ENCODE measurements at regions not wholly inside any gene's neighbourhood (a gene's known extent, or its start where the extent isn't known, plus 50 kb on each side); places are given as distances from the start of the nearest gene placed in this dataset.

- no peaks in the 10 kb centered on the region for H3K9me3 ChIP-seq
- WGBS, 2 donors: 92 to 93% methylated on average over 3 of the region's 3 CpGs
- H3K4me3 ChIP-seq: no peak overlapping the region
- no peak overlapping the region for H3K27ac ChIP-seq
- H3K27me3 ChIP-seq: no peaks in the 10 kb centered on the region
- TF ChIP-seq CTCF (IDR thresholded peaks at IDR 0.05): no peak
- no peak for TF ChIP-seq EP300 (IDR thresholded peaks at IDR 0.05)
- TF ChIP-seq POLR2AphosphoS5 (IDR thresholded peaks at IDR 0.05): no peak
- TF ChIP-seq POLR2A (IDR thresholded peaks at IDR 0.05): no peak
- ATAC-seq (ENCODE audit: low FRiP score in 2 of 2) (no peak), DNase-seq (no peak)
- H3K36me3 ChIP-seq: no peaks in the 10 kb centered on the region
- H3K4me1 ChIP-seq: no peaks in the 10 kb centered on the region
Measured at GRCh38 chr5:104139840-104140239, 577.3 kb upstream of the NUDT12 start.

DNA sequence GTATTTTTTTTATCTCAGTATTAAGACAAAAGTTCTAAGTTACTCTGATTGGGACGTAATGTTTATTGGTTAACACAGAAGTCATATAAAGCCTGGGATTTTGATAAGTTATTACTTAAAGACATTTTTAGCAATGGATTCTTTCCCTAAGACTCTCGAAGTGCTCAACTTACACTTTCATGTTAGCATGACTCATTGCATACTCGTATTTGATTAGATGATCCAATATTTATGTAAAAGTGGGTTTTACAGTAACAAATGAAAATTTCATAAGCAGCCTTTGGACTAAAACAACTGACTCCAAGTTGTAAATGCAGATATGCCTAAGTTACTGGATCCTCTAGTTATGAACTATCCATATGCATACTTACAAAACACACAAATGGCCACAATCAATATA is 567.7 kb upstream of the NUDT12 start:
- ATAC-seq (ENCODE audit: low FRiP score in 2 of 2) (no peak), DNase-seq (no peak)
- Histone ChIP-seq H3K36me3 (no peaks in the 10 kb centered on the region), H3K4me1 (no peaks in the 10 kb centered on the region), H3K4me3 (no peak overlapping the region), H3K9me3 (peaks cover 0 to 6% (median 3%) of the 10 kb centered on the region in 4 donors), H3K27me3 (no peaks in the 10 kb centered on the region), H3K27ac (no peak overlapping the region)
- 78 to 84% methylated on average over 3 of the region's 3 CpGs for WGBS, 2 donors
- no peak for TF ChIP-seq POLR2AphosphoS5 (IDR thresholded peaks at IDR 0.05)
- TF ChIP-seq POLR2A (IDR thresholded peaks at IDR 0.05): no peak
- no peak for TF ChIP-seq CTCF (IDR thresholded peaks at IDR 0.05)
- no peak for TF ChIP-seq EP300 (IDR thresholded peaks at IDR 0.05)

DNA sequence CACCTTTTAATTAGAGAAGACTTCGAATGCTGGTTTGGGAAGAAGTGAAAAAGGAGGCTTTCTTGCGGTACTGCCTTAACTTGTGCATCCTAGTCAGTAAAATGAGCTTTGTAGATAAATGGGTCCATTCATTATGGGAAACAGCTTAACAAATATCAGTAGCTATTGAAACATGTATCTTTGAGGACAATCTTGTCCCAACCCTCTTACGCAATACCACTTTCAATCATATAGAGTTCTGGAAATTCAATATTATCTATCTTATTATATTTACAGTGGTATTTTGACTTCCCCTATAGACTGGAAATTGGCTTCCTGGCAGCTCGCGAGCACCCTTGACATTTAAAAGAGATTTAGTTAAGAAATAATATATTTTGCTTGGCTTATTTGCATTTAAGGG is 565.8 kb upstream of the NUDT12 start:
- no peaks in the 10 kb centered on the region for H3K27me3 ChIP-seq
- TF ChIP-seq CTCF (IDR thresholded peaks at IDR 0.05) (no peak), EP300 (IDR thresholded peaks at IDR 0.05) (no peak), POLR2A (IDR thresholded peaks at IDR 0.05) (no peak), POLR2AphosphoS5 (IDR thresholded peaks at IDR 0.05) (no peak)
- ATAC-seq (ENCODE audit: low FRiP score in 2 of 2) (no peak), DNase-seq (no peak)
- no peak overlapping the region for H3K27ac ChIP-seq
- no peaks in the 10 kb centered on the region for H3K4me1 ChIP-seq
- WGBS, 2 donors: 82 to 85% methylated on average over 5 of the region's 5 CpGs
- H3K36me3 ChIP-seq: no peaks in the 10 kb centered on the region
- no peaks in the 10 kb centered on the region for H3K9me3 ChIP-seq
- H3K4me3 ChIP-seq: no peak overlapping the region

- no peak for TF ChIP-seq CTCF (IDR thresholded peaks at IDR 0.05)
- TF ChIP-seq POLR2AphosphoS5 (IDR thresholded peaks at IDR 0.05): no peak
- no peak for TF ChIP-seq POLR2A (IDR thresholded peaks at IDR 0.05)
- TF ChIP-seq EP300 (IDR thresholded peaks at IDR 0.05): no peak
- H3K9me3 ChIP-seq: no peaks in the 10 kb centered on the region
- no peaks in the 10 kb centered on the region for H3K4me1 ChIP-seq
- no peaks in the 10 kb centered on the region for H3K36me3 ChIP-seq
- H3K4me3 ChIP-seq: no peak overlapping the region
- 41 to 57% methylated on average over 1 of the region's 1 CpG for WGBS, 2 donors
- DNase-seq: no peak
- no peaks in the 10 kb centered on the region for H3K27me3 ChIP-seq
- no peak for ATAC-seq (ENCODE audit: low FRiP score in 2 of 2)
- H3K27ac ChIP-seq: no peak overlapping the region
Measured at GRCh38 chr5:104126980-104127379, 564.4 kb upstream of the NUDT12 start.

DNA sequence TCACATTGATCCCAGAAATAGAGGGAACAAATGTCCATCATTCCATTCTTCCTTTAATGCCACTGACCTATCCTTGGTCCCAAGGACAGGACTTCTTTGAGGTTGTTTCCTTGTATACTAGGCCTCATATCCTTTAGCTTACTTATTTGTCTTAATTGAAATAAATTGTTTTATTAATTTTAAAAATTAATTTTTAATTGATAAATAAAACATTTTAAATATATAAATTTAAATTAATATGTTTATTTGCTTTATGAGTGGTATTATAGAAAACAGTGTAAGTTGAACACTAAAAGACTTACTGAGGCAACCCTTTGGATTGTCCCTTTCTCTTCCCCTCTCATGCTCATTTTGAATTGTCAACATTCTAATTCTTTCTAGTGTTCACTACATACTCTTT is 556.9 kb upstream of the NUDT12 start:
- DNase-seq (no peak), ATAC-seq (ENCODE audit: low FRiP score in 2 of 2) (no peak)
- no peak overlapping the region for H3K27ac ChIP-seq
- H3K9me3 ChIP-seq: peaks cover 0 to 3% (median 0%) of the 10 kb centered on the region in 4 donors
- no peak overlapping the region for H3K4me3 ChIP-seq
- H3K27me3 ChIP-seq: no peaks in the 10 kb centered on the region
- TF ChIP-seq POLR2AphosphoS5 (IDR thresholded peaks at IDR 0.05): no peak
- TF ChIP-seq EP300 (IDR thresholded peaks at IDR 0.05): no peak
- no peak for TF ChIP-seq POLR2A (IDR thresholded peaks at IDR 0.05)
- TF ChIP-seq CTCF (IDR thresholded peaks at IDR 0.05): no peak
- H3K36me3 ChIP-seq: no peaks in the 10 kb centered on the region
- no peaks in the 10 kb centered on the region for H3K4me1 ChIP-seq
